NK-92 (cell line): ENCODE measurements at regions not wholly inside any gene's neighbourhood (a gene's known extent, or its start where the extent isn't known, plus 50 kb on each side); places are given as distances from the start of the nearest gene placed in this dataset.
"Not testable (repeated sequence)": the region's sequence is repeated elsewhere in the genome, so short reads cannot be mapped to it uniquely, and the experiment has no call there.

ENCODE experiments used
- DNase-seq: peaks from one replicate; lab custom pipeline; 2025; ENCODE audit not compliant: unreplicated experiment; lab: John Stamatoyannopoulos, UW

DNA sequence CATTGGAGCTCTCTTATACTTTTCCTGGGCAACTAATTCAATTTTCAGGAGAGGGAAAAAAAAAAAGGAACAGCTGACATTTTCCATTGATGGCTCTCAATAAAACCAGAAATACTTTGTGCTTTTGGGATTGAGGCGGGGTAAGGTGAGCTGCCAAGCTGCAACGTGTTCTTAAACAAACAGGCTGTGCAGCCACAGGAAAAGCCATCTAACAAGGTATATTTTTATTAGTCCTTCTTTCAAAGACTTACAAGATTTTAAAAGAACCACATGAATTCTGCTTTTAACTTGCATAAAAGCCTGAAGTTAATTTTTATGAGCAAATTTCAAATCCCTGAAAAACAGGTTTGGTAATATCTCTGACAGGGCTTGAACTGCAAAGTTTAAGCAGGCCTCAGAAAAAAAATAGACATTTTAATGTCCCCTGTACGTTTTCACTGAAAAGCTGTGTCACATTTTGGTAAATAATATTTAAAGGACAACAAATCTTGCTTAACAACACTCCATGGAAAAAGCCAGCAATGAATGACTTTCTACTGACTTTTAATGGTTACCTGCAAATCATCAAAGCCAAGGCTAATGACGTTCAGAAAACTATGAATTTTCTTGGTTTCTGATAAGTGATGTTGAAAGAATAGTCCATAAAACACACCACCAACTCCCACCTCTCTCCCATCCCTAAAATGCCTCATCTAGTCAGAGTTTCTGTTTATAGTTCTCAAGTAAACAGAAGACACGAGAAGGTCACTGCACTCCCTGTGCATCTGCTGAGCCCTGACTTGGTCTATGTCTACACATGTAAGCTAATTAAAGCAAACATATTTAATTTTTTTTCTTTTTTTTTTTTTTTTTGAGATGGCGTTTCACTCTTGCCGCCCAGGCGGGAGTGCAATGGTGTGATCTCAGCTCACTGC is 433.6 kb downstream of the PIK3R1 start:
- no peak for DNase-seq

DNA sequence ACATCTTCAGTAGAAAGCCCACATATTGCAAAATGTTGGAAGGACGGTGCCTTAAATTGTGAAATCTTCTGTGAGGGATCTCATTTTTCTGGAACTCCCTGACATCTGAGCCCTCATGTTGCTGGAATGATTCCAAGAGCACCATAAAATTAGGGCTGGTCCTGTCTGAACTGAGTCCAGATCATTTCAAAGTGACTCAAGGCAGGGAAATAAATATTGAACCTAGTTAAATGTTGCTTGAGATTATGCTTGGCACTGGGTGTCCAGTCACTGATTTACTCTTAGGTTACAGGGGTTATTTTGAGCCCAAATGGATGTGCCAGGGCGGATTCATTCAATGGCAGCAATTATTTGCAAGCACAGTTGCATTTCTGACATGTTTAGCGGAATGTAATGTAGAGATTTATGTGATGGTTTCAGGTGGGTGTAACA is 437.0 kb downstream of the PIK3R1 start:
- no peak for DNase-seq

DNA sequence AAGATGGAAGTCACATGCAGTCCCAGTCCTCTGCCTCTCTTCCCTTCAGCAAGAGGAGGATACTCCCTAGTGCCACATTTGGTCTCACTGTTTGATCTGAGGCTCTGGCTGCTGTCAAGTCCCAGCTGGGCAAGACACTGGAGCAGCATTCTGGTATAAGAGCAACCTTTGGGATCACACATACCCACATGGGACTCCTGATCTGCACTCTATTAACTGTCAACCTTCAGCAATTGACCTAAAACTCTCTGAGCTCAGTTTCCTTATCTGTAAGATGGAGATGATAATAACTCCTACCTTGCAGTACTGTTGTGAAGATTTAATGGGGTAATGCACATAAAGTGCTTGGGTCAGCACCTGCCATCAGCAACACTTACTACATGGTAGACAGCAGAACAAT is 437.9 kb downstream of the PIK3R1 start:
- DNase-seq = no peak

DNA sequence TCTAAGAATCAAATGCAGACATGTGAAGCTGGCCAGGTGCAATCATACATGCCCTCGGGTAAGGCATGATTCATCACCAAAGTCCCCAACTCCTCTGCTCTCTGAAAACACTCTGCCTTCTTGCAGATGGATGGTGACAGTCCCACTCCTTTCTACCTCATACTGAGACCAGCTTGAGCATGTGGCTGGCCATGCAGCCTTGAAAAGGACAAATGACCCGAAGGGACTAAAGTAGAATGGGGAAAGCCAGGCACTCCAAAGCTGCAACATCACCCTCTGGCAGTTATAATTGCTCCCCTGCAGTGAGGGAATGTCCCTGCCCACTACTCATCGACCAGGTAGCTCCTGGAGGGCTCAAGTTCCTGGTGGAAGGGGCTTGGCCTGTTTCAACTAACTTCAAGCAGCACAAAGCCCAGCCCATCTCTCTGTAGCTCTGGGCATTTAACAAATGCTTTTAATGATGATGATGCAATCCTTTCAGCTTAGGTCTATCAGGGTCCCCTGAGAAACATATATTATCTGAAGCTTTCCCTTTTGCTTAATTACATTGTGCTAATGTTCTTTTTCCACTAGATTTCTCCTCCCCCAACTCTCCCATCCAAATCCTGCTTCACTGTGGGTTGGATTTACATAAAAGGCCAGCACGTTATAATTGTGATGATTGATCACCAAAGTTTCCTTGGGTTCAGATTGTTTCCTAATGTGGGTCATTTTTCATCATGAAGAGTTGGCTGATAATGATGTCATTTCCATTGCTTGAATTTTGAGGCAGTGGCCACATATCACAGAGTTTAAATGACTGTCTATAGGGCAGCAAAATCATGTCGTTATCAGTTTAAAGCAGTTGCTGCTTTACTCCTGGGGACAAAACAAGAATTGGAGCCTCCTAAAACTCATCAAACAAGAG is 436.5 kb upstream of the SLC30A5 start:
- DNase-seq = no peak

DNA sequence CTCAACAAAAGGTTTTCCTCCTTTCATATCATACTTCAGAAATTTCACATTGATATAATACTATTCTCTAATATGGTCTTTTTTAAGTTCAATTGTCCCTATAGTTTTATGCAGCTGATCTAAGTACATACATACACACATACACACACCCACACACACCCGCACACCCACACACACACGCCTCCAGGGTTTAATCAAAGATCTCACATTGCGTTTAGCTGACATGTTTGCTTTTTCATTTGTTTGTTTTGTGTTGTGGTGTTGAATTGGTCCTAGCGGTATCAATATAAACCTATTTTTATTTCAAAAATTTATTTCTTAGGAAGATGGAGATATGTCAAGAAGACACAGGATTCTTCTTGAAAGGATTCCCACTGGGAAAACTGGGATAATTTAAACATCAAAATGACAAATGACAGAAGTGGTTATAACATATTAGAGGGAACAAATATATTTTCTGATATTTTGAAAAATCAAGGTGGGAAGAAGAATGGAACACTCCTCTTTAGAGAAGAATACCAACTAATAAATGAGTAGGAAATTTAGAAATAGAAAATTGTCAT is 434.9 kb upstream of the SLC30A5 start:
- DNase-seq = no peak

DNA sequence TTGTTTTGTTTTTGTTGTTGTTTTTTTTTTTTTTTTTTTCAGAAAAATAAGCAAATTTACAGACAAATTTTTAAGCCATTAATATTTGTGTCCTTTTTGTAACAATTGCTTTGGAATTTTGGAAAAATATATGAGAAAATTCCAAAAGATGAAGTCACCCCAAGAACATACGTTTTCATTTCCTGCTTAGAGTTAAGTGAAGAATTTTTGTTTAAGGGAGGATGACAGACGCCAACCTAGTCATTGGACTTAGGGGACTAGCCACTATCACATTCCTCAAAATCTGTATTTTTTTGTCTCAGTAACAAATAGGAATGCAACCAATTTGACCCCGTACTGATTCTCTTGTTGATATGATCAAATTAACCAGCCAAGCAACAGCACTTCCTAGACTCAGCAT is 433.9 kb upstream of the SLC30A5 start:
- DNase-seq = no peak

DNA sequence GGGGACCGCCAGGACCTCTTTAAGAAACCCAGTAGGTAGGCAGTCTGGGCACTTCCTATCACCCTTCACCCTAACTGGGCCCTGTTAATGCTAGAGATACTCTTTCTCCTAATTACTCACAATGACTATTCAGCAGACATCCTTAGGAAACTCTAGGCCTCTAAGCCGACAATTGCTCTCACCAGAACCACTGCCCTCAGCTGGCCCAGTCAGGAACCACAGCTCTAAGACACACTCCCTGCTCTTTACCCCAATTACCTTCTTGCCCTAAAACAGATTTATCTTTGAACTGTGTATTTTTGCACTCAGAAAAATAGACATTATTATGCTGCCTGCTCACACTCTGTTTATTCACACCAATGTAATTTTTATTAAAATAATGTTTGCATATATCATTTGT is 432.6 kb upstream of the SLC30A5 start:
- no peak for DNase-seq

DNA sequence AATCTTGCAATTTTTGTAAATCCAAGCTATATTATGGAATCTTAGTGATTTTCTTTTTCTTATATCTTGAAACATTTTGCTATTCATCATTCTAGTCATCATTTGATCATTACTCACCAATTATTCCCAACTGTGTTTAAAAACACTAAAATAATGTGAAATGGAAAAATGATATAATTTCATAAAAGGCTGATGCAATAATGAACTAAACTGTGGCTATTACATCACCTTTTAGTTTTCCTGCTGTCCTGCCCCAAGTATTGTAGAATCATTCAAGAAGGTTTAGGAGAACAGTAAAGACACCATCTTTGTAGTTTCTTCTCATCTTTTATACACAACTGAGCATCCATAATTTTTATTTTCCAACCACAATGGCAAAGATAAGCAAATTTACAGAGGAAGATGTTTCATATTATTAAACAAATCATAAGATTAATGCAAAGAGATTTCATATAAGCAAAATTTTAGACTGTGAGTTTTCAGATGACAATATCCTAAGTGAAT is 431.0 kb upstream of the SLC30A5 start:
- DNase-seq = no peak

DNA sequence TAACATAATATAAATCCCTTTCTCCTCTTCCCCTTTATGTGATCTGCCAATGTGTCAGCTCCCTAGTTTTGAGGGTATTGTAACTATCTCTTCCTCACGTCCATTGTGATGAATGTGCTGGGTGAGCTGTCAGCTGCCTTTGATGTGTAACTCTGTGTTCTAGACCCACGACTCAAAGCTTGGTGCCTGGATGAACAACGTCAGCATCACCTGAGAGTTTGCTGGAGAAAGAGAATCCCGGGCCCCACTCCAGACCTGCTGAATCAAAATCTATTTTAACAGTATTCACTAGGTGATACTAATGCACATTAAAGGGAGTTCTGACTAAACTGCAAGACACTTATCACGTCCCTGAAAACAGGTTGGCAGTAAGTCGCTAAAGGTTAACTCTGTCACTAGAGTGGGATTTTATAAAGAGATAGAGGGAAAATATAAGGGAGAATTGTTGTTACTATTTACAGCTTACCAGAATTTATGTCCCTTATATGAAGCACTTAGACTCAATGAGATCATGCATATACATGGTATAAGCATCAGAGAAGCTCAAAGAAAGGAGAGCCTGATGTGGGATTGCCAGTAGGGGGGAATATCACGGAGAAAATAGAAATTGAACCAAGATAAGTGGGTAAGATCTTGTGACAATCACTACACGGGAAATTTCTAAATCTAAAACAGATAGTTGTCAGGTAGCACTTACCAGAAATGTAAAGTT is 423.8 kb upstream of the SLC30A5 start:
- no peak for DNase-seq

DNA sequence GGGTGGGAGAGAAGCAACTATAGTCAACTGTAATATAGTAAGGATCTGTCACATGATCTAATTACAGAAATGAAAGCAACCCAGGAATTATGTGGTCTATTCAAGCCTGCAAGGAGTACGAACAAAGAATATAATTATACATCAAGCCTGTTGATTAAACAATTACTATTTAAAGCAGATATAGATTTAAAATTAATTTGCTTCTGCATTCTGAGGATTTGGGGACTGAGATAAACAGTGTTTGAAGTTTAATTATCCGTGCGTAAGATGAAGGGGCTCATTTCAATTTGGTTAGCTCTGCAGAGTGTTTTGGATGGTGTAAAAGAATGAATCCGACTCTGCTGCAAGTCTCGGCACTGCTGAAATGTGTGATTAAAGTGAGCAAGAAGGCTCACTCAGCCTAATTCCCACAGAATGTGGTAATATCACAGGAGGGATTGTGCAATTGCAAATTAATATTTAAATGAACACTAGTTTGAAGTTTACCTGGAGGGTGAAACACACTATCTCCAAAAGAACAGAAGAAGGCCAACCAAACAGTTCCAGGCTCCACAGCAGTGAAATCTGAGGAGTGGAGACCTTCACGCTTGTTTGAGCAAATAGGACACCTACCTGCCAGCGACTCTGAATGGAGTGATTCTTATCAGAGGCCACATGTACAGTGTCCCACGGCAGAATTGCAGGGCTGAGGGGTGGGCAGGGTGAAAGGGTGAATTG is 420.6 kb upstream of the SLC30A5 start:
- DNase-seq = no peak

DNA sequence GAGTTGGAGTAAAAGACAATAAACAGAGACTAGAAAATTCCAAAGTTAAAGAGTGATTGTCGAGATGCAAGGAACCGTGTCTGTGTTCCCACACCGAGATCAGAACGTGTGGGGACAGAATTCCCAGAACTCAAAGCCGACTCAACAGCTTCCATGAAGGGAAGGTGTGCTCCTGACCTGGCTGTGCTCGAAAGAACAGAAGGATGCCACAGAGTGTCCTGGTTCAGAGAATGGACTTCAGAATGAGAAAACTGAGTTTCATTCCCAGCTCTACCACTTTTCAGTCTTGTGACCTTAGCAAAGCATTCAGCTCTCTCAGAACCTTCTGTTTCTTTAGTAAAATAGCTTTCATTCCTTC is 420.0 kb upstream of the SLC30A5 start:
- DNase-seq = no peak

DNA sequence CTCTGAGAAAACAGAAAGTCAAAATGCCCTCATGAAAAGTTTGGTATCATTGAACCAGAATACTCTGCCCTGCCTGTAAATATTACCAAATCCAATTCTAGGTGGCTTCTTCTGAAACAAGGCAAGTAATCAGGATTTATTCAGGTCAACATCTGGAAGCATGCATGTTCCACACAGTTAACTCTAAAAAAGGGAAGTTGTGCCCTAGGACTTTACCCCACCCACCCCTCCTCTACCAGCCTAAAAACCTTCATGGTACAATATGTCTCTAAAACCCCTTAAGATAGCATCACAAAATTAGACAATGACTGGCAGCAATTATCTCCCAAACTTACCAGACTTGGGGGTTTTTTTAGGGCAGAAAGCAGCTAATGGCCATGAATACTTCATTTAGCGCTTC is 414.8 kb upstream of the SLC30A5 start:
- DNase-seq = no peak

DNA sequence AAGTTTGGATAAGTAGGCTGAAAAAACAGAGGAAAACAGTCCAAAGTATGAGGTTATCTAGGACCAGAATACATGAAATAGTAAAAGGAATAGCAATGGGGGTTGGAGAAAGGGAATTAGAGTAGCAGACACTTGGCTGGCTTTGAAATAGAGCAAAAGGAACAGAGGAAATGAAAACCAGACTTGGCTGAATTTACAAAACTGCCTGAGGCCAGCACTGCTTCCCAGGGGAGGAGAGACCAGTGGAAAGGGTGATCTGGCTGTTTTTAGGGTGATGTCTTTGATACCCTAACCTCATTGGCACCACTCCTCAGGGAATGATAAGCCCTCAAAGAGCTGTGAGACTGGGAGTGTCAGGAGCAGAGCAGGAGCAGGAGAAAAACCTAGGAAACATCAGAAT is 413.4 kb upstream of the SLC30A5 start:
- no peak for DNase-seq

DNA sequence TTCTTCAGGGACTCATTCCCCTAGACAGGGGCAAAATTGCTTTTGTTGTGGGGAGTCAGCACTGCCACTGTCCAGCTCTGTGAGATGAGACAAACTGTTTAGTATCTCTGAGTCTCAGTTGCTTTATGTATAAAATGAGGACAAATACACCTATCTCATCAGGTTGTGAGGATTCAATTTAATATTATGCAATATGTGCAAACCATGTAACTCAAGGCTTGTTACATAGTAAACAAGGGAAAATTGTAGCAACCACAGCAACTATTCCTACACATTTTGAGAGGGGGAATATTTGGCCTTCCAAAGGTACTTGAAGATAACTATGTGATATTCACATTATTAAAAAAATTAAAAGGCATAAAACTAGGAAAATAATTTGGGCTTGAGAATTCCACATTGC is 411.9 kb upstream of the SLC30A5 start:
- no peak for DNase-seq

DNA sequence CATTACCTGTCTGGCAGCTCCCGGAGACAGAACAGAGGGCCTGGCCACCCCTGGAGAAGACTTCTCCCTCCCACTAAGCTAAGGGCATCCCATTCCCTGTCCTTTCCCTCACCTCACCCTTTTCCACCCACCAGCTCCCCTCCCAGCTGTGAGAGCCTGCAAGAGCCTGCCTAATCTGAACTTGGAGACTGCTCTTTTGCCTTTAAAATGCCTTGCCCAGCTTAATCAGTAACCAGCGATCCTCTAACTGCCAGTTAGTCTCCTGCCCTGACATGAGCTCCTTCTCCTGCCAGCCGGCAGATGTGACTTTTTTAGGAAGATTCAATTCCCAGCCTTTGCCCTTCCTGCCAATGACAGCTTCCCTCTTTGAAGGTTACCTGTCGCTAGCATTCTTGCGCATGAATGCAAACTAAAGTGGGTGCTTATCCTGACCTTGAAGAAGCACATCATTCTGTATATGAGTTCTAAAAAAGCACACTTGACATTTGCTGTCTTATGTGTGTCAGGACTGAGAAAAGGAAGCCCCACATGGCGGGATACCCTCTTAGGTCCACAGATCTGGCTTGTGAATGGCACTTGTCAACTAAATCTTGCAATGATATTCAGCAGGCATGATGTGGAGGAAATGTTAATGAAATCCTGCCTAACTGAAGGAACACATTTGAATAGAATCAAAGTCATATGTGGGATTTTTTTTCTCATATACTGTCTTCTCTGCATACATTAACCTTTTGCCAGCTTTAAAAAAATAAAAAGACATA is 411.2 kb upstream of the SLC30A5 start:
- DNase-seq = no peak

DNA sequence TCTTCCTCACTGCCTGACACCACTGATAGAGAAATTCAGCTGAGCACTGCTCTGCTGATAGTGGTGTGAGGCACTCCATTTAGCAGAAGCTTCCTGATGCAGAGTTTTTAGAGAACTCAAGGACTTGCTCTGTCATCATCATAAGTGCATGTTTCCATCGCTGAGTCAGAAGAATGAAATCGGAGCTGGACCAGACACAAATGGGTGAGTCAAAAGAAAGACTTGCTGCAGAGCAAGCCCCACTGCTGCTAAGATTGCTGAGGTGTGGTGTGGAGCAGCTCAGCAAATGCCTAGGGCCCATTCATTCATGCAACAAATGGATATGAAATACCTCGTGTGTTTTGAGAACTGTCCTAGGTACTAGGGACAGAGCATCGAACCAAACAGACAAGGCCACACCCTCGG is 410.2 kb upstream of the SLC30A5 start:
- no peak for DNase-seq

DNA sequence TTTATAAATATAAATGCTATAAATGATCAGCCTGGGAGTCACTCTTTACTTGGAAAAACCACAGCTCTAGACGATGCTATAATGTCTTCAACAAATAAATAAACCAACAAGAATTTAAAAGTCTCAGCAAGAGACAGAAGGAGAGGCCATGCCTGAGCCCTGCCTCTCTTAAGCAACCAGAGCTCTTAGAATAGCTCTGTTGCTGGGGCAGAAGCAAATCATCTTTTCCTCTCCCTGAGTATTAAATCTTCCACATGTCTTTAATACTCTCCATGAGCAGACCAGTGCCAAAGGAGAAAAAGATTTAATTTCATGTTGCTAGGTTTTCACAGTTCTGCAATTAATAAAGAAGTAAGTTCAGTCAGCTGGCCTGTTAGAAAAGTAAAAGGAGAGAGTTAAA is 408.0 kb upstream of the SLC30A5 start:
- no peak for DNase-seq

DNA sequence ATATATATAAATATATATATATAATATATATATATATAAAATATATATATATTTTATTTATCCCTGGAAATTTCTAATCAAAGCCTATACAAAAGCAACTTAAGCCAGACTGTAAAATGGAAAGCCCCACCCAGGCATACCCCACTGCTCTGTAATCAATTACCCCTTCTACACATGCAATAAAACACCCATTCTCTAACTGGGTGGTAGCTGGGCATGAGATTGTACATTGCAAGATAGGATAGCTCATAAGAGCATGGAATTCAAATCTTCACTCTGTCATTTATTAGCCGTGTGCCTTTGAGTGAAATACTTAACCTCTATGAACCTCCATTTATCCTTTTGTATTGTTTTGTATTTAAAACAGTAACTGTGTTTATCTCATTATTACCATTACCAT is 405.3 kb upstream of the SLC30A5 start:
- no peak for DNase-seq

DNA sequence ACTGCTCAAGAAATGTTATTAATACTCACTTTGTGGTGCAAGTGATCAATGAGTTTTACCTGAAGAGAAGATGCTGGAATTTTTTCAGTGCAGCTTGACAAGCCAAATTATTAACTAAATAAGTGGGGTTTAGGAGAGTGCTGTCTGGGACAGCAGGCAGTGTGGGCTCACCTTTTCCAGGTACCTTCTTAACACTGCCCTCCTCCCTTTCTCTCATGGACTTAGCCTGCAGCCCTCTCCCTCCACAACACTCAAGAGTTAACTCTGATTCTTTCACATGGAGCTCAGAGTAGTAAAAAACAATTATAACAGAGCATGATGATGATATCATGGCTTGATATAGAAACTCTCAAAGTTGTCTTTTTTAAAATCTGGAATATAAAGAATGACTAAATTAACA is 404.8 kb upstream of the SLC30A5 start:
- no peak for DNase-seq

DNA sequence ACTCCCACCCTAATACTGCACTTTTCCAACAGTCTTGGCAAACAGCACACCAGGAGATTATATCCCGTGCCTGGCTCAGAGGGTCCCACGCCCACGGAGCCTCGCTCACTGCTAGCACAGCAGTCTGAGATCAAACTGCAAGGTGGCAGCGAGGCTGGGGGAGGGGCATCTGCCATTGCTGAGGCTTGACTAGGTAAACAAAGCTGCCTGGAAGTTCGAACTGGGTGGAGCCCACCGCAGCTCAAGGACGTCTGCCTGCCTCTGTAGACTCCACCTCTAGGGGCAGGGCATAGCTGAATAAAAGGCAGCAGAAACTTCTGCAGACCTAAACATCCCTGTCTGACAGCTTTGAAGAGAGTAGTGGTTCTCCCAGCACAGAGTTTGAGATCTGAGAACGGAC is 401.9 kb upstream of the SLC30A5 start:
- DNase-seq = not testable (repeated sequence)
